Gastroesophageal sphincter (tissue), 4 donors: ENCODE measurements at regions not wholly inside any gene's neighbourhood (a gene's known extent, or its start where the extent isn't known, plus 50 kb on each side); places are given as distances from the start of the nearest gene placed in this dataset.
"Not testable (repeated sequence)": the region's sequence is repeated elsewhere in the genome, so short reads cannot be mapped to it uniquely, and the experiment has no call there.

Source experiments
- ATAC-seq: fragments of 150-250 bp; one replicate; pipeline ENCODE4 v1.9.1; 2016; ENCODE audit warnings: mild to moderate bottlenecking, moderate library complexity
- H3K27ac ChIP-seq, 4 donors: fragments of 200-600 bp; sonication (generic) in 3 of 4; 1 replicate in 3 of 4; 2 replicates in 1 of 4; pipeline ENCODE4 v1.5.1; 2016 to 2019
- H3K27me3 ChIP-seq: fragments of 200-600 bp; sonication (generic); one replicate; pipeline ENCODE4 v1.5.1; 2019
- H3K36me3 ChIP-seq, 2 donors: fragments of 200-600 bp; sonication (generic); one replicate each; pipeline ENCODE4 v1.5.1; 2019; ENCODE audit warnings: control low read depth in 1 of 2
- H3K4me1 ChIP-seq, 3 donors: fragments of 200-600 bp; sonication (generic); 1 replicate in 2 of 3; 2 replicates in 1 of 3; pipeline ENCODE4 v1.5.1; 2016 to 2019; ENCODE audit warnings: control low read depth in 2 of 3
- H3K4me3 ChIP-seq, 2 donors: fragments of 200-600 bp; sonication (generic); one replicate each; pipeline ENCODE4 v1.5.1; 2019; ENCODE audit warnings: mild to moderate bottlenecking in 1 of 2, moderate library complexity in 1 of 2
- H3K9me3 ChIP-seq, 3 donors: fragments of 200-600 bp; sonication (generic); one replicate each; pipeline ENCODE4 v1.5.1; 2017 to 2019; ENCODE audit warnings: control low read depth in 2 of 3
- EP300 ChIP-seq: sonication (generic); formaldehyde crosslinking; IDR thresholded peaks from one replicate; pipeline ENCODE4 v1.6.1; 2017; ENCODE audit warnings: antibody characterized with exemption, mild to moderate bottlenecking
- POLR2A ChIP-seq, 2 donors: fragments of 450-650 bp; IDR thresholded peaks; one replicate each; pipeline ENCODE4 v1.6.1; 2017; ENCODE audit warnings: antibody characterized with exemption in 2 of 2, mild to moderate bottlenecking in 2 of 2, moderate library complexity in 1 of 2
- POLR2AphosphoS5 ChIP-seq: sonication (generic); formaldehyde crosslinking; IDR thresholded peaks from one replicate; pipeline ENCODE4 v1.6.1; 2017; ENCODE audit warnings: antibody characterized with exemption
- WGBS, 2 donors: methylation state at CpG; one replicate each; pipeline ENCODE4 v1.1.5; 2018; ENCODE audit warnings: low coverage in 1 of 2; 5-methylcytosine and 5-hydroxymethylcytosine counted together
- TF ChIP-seq, protein P1 (sequence below), 4 experiments: fragments of 200-600 bp in 2 of 4; fragments of 450-650 bp in 2 of 4; sonication (generic) in 1 of 4; IDR thresholded peaks; one replicate each; pipeline ENCODE4 v1.5.1; 2017 to 2019; ENCODE audit warnings: antibody characterized with exemption in 4 of 4, mild to moderate bottlenecking in 2 of 4, moderate library complexity in 2 of 4

DNA sequence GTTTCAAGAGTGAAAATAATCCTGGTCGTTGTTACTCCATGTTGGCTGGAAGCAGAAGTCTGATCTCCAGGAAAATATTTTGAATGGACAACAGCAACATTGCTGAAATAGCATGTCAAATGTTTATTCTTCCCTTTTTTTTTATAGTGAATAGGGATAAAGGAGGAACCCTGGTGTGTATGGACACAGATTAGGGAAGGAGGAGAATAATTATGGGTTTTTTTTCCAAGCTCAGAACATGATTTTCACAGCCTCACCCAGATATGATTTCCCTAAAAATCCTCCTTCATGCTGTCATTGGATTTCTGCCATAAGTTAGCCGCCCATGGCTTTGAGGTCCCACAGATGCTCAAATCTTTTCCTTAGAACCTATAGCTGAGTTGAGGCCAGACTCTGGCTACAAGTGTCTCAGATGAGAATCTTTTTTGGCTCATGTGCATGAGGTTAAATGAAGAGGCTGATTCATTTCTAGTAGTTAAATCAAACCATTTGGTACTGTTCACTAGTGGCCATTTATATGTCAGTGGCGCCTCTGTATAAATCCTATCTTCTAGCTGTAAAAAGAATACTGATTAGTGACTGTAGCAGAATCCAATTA is 65.5 kb upstream of the LIFR start:
- H3K36me3 ChIP-seq = no peaks in the 10 kb centered on the region
- TF ChIP-seq, protein P1, sequence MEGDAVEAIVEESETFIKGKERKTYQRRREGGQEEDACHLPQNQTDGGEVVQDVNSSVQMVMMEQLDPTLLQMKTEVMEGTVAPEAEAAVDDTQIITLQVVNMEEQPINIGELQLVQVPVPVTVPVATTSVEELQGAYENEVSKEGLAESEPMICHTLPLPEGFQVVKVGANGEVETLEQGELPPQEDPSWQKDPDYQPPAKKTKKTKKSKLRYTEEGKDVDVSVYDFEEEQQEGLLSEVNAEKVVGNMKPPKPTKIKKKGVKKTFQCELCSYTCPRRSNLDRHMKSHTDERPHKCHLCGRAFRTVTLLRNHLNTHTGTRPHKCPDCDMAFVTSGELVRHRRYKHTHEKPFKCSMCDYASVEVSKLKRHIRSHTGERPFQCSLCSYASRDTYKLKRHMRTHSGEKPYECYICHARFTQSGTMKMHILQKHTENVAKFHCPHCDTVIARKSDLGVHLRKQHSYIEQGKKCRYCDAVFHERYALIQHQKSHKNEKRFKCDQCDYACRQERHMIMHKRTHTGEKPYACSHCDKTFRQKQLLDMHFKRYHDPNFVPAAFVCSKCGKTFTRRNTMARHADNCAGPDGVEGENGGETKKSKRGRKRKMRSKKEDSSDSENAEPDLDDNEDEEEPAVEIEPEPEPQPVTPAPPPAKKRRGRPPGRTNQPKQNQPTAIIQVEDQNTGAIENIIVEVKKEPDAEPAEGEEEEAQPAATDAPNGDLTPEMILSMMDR (IDR thresholded peaks at IDR 0.05) = no peak
- TF ChIP-seq POLR2A (IDR thresholded peaks at IDR 0.05) = no peak
- TF ChIP-seq POLR2AphosphoS5 = no peak
- TF ChIP-seq EP300 = no peak
- no peak overlapping the region for H3K4me3 ChIP-seq
- 61 to 63% methylated on average over 3 of the region's 3 CpGs for WGBS, 2 donors
- H3K27ac ChIP-seq = no peak overlapping the region
- no peaks in the 10 kb centered on the region for H3K27me3 ChIP-seq
- no peak for ATAC-seq
- H3K9me3 ChIP-seq = peaks cover 0 to 7% (median 0%) of the 10 kb centered on the region in 3 donors
- no peaks in the 10 kb centered on the region for H3K4me1 ChIP-seq

GRCh38 chr5:38622723-38623129 is 66.3 kb upstream of the LIFR start:
- Histone ChIP-seq H3K36me3 (no peaks in the 10 kb centered on the region), H3K9me3 (peaks cover 0 to 7% (median 0%) of the 10 kb centered on the region in 3 donors), H3K4me1 (no peaks in the 10 kb centered on the region), H3K27ac (no peak overlapping the region), H3K27me3 (no peaks in the 10 kb centered on the region), H3K4me3 (no peak overlapping the region)
- 45 to 70% methylated on average over 3 of the region's 3 CpGs for WGBS, 2 donors
- TF ChIP-seq, protein P1 (IDR thresholded peaks at IDR 0.05) = no peak
- TF ChIP-seq EP300 = no peak
- TF ChIP-seq POLR2A (IDR thresholded peaks at IDR 0.05) = no peak
- no peak for TF ChIP-seq POLR2AphosphoS5
- ATAC-seq = no peak

DNA sequence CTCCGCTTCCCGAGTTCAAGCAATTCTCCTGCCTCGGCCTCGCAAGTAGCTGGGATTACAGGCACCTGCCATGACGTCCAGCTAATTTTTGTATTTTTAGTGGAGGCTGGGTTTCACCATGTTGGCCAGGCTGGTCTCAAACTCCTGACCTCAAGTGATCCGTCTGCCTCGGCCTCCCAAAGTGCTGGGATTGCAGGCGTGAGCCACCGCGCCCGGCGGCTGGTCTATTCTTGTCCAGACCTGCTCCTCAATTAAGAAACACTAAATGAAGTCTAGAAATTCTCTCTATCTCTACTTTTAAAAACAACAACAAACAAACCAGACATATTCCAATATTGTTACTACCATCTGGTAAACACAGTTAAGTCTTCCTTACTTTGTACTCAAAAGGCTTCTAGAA is 68.1 kb upstream of the LIFR start:
- not testable (repeated sequence) for H3K4me1 ChIP-seq, H3K9me3 ChIP-seq, ATAC-seq, H3K36me3 ChIP-seq, H3K27ac ChIP-seq, H3K27me3 ChIP-seq, H3K4me3 ChIP-seq
- 89 to 96% methylated on average over 4 to 5 of the region's 12 CpGs for WGBS, 2 donors

DNA sequence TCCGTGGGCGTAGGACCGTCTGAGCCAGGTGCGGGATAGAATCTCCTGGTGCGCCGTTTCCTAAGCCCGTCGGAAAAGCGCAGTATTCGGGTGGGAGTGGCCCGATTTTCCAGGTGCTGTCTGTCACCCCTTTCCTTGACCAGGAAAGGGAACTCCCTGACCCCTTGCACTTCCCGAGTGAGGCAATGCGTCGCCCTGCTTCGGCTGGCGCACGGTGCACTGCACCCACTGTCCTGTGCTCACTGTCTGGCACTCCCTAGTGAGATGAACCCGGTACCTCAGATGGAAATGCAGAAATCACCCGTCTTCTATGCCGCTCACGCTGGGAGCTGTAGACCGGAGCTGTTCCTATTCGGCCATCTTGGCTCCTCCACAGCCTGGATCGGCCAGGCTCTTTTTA is 74.9 kb upstream of the LIFR start:
- H3K9me3 ChIP-seq = peaks cover 0 to 21% (median 0%) of the 10 kb centered on the region in 3 donors
- H3K27ac ChIP-seq, ATAC-seq, H3K4me1 ChIP-seq, H3K27me3 ChIP-seq, H3K36me3 ChIP-seq, H3K4me3 ChIP-seq: not testable (repeated sequence)
- 88% methylated on average over 10 of the region's 24 CpGs; no CpG with 5 or more reads in 1 of the 2 donors for WGBS, 2 donors

- no peak overlapping the region for H3K27ac ChIP-seq
- no peak overlapping the region for H3K4me3 ChIP-seq
- ATAC-seq = no peak
- WGBS, 2 donors = 49 to 90% methylated on average over 3 to 4 of the region's 4 CpGs
- no peaks in the 10 kb centered on the region for H3K27me3 ChIP-seq
- TF ChIP-seq, protein P1 (IDR thresholded peaks at IDR 0.05) = no peak
- no peak for TF ChIP-seq POLR2AphosphoS5
- TF ChIP-seq POLR2A (IDR thresholded peaks at IDR 0.05) = no peak
- no peak for TF ChIP-seq EP300
- H3K4me1 ChIP-seq = no peaks in the 10 kb centered on the region
- H3K9me3 ChIP-seq = peaks cover 0 to 21% (median 0%) of the 10 kb centered on the region in 3 donors
- no peaks in the 10 kb centered on the region for H3K36me3 ChIP-seq
Observed at GRCh38 chr5:38634568-38635369, 78.3 kb upstream of the LIFR start.

DNA sequence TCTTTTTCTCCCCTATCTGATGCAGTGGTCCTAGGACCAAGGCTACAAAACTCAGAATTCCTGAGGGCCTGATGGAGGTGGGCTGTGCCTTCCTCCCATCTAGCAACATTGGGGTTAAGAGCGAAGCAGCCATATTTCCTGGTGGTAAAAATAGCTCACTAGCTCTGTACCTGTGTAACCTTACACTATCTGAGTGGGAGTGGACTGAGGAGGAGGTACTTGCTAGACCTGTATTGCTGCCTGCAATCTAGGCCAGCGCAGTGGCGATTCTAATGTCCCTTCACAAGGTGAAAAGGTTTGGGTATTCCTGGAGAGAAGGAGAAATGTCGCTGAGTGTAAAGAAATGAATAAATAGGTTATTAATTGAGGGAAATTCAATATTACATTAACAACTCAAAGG is 80.2 kb upstream of the LIFR start:
- no peak overlapping the region for H3K4me3 ChIP-seq
- TF ChIP-seq EP300 (no peak), POLR2AphosphoS5 (no peak), POLR2A (IDR thresholded peaks at IDR 0.05) (no peak)
- TF ChIP-seq, protein P1 (IDR thresholded peaks at IDR 0.05) = no peak
- no peak overlapping the region for H3K27ac ChIP-seq
- ATAC-seq = no peak
- no peaks in the 10 kb centered on the region for H3K4me1 ChIP-seq
- peaks cover 0 to 15% (median 0%) of the 10 kb centered on the region in 3 donors for H3K9me3 ChIP-seq
- H3K27me3 ChIP-seq = no peaks in the 10 kb centered on the region
- no peaks in the 10 kb centered on the region for H3K36me3 ChIP-seq
- 92 to 94% methylated on average over 3 to 4 of the region's 4 CpGs for WGBS, 2 donors
